Type B pancreatic cell (in vitro differentiated cells): ENCODE measurements at regions not wholly inside any gene's neighbourhood (a gene's known extent, or its start where the extent isn't known, plus 50 kb on each side); places are given as distances from the start of the nearest gene placed in this dataset.

Source experiments
- DNase-seq: peaks from one replicate; pipeline ENCODE4 v3.0.0; 2021; ENCODE audit warnings: mixed read lengths; ENCODE audit not compliant: unreplicated experiment; ENCODE audit errors: extremely low spot score
- H3K27ac Mint-ChIP-seq: 2 replicates; pipeline ENCODE4 v1.8.0; 2021; ENCODE audit warnings: mild to moderate bottlenecking, mixed read lengths
- H3K27me3 Mint-ChIP-seq: 2 replicates; pipeline ENCODE4 v1.8.0; 2021; ENCODE audit warnings: mixed read lengths
- H3K36me3 Mint-ChIP-seq: 2 replicates; pipeline ENCODE4 v1.8.0; 2021; ENCODE audit warnings: mixed read lengths
- H3K4me1 Mint-ChIP-seq: one replicate; pipeline ENCODE4 v1.8.0; 2021; ENCODE audit warnings: mixed read lengths; ENCODE audit not compliant: unreplicated experiment
- H3K4me3 Mint-ChIP-seq: 2 replicates; pipeline ENCODE4 v1.8.0; 2021; ENCODE audit warnings: mild to moderate bottlenecking, mixed read lengths
- H3K9me3 Mint-ChIP-seq: 2 replicates; pipeline ENCODE4 v1.8.0; 2021; ENCODE audit warnings: mixed read lengths
- TF ChIP-seq, protein P1 (sequence below): fragments of 200-600 bp; sonication (generic); conservative IDR thresholded peaks from 2 replicates; pipeline ENCODE4 v1.5.0; 2021; ENCODE audit warnings: antibody characterized with exemption, mild to moderate bottlenecking

DNA sequence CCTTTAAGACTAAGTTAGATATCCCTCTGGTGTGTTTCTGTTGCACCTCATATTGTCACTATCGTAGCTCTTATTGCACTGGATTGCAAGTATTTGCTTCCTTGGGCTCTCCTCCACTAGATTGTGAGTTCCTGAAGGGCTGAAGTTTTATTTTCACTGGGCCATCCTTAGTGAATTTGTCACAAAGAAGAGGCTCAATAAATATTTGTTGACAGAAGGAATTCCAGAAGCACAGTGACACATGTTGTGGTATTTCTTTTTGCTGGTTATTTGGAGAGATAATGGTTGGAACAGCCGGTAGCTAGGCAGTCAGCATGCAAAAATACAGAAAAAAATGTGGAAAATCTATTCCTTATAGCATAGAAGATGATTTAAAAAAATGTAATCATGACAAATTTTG lies 129.9 kb upstream of the ZRANB2 start:
- Mint-ChIP-seq H3K36me3 (no peaks in the 10 kb centered on the region), H3K9me3 (no peaks in the 10 kb centered on the region), H3K4me3 (no peak overlapping the region), H3K27me3 (no peaks in the 10 kb centered on the region), H3K27ac (no peak overlapping the region), H3K4me1 (no peaks in the 10 kb centered on the region)
- TF ChIP-seq, protein P1, sequence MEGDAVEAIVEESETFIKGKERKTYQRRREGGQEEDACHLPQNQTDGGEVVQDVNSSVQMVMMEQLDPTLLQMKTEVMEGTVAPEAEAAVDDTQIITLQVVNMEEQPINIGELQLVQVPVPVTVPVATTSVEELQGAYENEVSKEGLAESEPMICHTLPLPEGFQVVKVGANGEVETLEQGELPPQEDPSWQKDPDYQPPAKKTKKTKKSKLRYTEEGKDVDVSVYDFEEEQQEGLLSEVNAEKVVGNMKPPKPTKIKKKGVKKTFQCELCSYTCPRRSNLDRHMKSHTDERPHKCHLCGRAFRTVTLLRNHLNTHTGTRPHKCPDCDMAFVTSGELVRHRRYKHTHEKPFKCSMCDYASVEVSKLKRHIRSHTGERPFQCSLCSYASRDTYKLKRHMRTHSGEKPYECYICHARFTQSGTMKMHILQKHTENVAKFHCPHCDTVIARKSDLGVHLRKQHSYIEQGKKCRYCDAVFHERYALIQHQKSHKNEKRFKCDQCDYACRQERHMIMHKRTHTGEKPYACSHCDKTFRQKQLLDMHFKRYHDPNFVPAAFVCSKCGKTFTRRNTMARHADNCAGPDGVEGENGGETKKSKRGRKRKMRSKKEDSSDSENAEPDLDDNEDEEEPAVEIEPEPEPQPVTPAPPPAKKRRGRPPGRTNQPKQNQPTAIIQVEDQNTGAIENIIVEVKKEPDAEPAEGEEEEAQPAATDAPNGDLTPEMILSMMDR: no peak
- no peak for DNase-seq

GRCh38 chr1:71203241-71203640 lies 122.4 kb upstream of the ZRANB2 start:
- peaks cover 4% of the 10 kb centered on the region for H3K27me3 Mint-ChIP-seq
- H3K4me1 Mint-ChIP-seq: no peaks in the 10 kb centered on the region
- no peaks in the 10 kb centered on the region for H3K36me3 Mint-ChIP-seq
- no peak for DNase-seq
- H3K9me3 Mint-ChIP-seq: no peaks in the 10 kb centered on the region
- H3K27ac Mint-ChIP-seq: no peak overlapping the region
- no peak overlapping the region for H3K4me3 Mint-ChIP-seq
- TF ChIP-seq, protein P1: no peak

DNA sequence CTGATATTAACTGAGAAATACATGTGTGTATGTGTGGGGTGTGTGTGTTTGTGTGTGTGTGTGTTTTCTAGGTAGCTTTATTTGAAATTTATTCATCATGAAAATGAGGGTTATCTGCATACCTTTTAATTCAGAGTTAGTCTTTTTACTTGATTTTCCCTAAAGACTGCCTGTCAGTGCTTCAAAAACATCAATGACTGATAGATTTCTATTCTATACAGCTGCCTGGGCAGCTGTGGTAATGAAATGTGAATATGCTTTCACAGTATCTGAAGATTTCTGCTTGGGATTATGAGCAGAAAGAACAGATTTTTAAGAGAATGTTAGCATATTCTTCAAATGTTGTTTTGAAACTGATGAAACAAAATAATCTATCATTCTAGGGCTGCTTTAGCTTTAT lies 119.7 kb upstream of the ZRANB2 start:
- Mint-ChIP-seq H3K27ac (no peak overlapping the region), H3K4me3 (no peak overlapping the region), H3K9me3 (no peaks in the 10 kb centered on the region), H3K27me3 (peaks cover 4% of the 10 kb centered on the region), H3K4me1 (no peaks in the 10 kb centered on the region), H3K36me3 (no peaks in the 10 kb centered on the region)
- no peak for DNase-seq
- TF ChIP-seq, protein P1: no peak

DNA sequence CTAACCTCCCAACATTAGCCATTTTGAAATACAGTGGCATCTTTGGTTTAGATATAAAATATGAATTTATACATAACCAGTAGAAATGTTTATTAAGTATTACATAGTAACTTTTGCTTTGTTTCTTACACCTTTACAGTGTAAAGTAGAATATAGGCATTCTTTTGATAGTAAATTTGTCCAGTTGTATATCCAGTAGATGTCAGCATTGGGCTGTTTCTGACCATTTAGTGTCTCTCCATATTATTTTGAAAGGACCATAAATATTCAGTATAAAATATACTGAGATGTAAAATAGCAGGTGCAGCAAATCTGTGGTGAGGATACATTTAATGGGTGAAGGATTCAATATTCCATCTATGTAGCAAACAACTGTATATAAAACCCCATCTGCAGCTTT lies 115.8 kb upstream of the ZRANB2 start:
- no peak overlapping the region for H3K27ac Mint-ChIP-seq
- H3K9me3 Mint-ChIP-seq: no peaks in the 10 kb centered on the region
- no peaks in the 10 kb centered on the region for H3K4me1 Mint-ChIP-seq
- TF ChIP-seq, protein P1: peak; percentile 73
- DNase-seq: no peak
- H3K27me3 Mint-ChIP-seq: peaks cover 4% of the 10 kb centered on the region
- H3K36me3 Mint-ChIP-seq: no peaks in the 10 kb centered on the region
- H3K4me3 Mint-ChIP-seq: no peak overlapping the region

- DNase-seq: no peak
- Mint-ChIP-seq H3K9me3 (peaks cover 3% of the 10 kb centered on the region), H3K27ac (no peak overlapping the region), H3K27me3 (no peaks in the 10 kb centered on the region), H3K36me3 (no peaks in the 10 kb centered on the region), H3K4me1 (no peaks in the 10 kb centered on the region), H3K4me3 (no peak overlapping the region)
- TF ChIP-seq, protein P1: no peak
Observed at GRCh38 chr1:71193153-71193552, 112.3 kb upstream of the ZRANB2 start.

GRCh38 chr1:71191520-71191919 lies 110.7 kb upstream of the ZRANB2 start:
- Mint-ChIP-seq H3K4me3 (no peak overlapping the region), H3K4me1 (no peaks in the 10 kb centered on the region), H3K27ac (no peak overlapping the region), H3K9me3 (peaks cover 4% of the 10 kb centered on the region), H3K36me3 (no peaks in the 10 kb centered on the region), H3K27me3 (no peaks in the 10 kb centered on the region)
- DNase-seq: no peak
- TF ChIP-seq, protein P1: no peak
